PC-3 (cell line): ENCODE measurements at regions not wholly inside any gene's neighbourhood (a gene's known extent, or its start where the extent isn't known, plus 50 kb on each side); places are given as distances from the start of the nearest gene placed in this dataset.
"Not testable (repeated sequence)": the region's sequence is repeated elsewhere in the genome, so short reads cannot be mapped to it uniquely, and the experiment has no call there.

Source experiments
- EZH2 ChIP-seq: fragments of 300-600 bp; sonication (generic); IDR thresholded peaks from one replicate; pipeline ENCODE4 v1.6.1; 2017; ENCODE audit warnings: antibody characterized with exemption, mild to moderate bottlenecking, low read length; ENCODE audit not compliant: unreplicated experiment
- EZH2phosphoT487 ChIP-seq: fragments of 300-600 bp; sonication (generic); IDR thresholded peaks from 2 replicates; pipeline ENCODE4 v1.6.1; 2018; ENCODE audit warnings: mild to moderate bottlenecking, antibody characterized with exemption, low read length, borderline replicate concordance
- TF ChIP-seq, protein P1 (sequence below): fragments of 300-600 bp; sonication (generic); conservative IDR thresholded peaks from 2 replicates; pipeline ENCODE4 v1.5.1; 2017; ENCODE audit warnings: antibody characterized with exemption, low read depth, mild to moderate bottlenecking, low read length

DNA sequence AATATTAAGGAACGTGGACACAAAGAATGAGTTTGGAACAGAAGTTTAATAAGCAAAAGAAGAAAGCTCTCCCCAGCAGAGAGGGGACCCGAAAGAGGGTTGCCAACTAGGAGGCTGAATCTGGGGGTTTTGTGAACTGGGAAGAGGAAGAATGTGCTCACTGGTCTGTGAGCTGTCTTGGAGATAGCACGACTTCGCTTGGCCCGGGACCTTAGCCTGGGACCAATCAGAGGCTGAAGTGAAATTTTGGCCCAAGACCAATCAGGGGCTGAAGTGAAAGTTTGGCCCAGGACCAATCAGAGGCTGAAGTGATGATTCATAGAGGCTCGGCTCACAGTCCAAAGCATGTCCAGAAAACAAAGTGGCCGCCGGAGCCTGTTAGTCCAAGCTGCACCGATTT is 148.0 kb upstream of the ZNF337 start:
- not testable (repeated sequence) for TF ChIP-seq EZH2phosphoT487, EZH2
- TF ChIP-seq, protein P1, sequence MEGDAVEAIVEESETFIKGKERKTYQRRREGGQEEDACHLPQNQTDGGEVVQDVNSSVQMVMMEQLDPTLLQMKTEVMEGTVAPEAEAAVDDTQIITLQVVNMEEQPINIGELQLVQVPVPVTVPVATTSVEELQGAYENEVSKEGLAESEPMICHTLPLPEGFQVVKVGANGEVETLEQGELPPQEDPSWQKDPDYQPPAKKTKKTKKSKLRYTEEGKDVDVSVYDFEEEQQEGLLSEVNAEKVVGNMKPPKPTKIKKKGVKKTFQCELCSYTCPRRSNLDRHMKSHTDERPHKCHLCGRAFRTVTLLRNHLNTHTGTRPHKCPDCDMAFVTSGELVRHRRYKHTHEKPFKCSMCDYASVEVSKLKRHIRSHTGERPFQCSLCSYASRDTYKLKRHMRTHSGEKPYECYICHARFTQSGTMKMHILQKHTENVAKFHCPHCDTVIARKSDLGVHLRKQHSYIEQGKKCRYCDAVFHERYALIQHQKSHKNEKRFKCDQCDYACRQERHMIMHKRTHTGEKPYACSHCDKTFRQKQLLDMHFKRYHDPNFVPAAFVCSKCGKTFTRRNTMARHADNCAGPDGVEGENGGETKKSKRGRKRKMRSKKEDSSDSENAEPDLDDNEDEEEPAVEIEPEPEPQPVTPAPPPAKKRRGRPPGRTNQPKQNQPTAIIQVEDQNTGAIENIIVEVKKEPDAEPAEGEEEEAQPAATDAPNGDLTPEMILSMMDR: not testable (repeated sequence)
